Endothelial cell (in vitro differentiated cells): ENCODE measurements at regions not wholly inside any gene's neighbourhood (a gene's known extent, or its start where the extent isn't known, plus 50 kb on each side); places are given as distances from the start of the nearest gene placed in this dataset.

Experiments
- DNase-seq: peaks from one replicate; pipeline ENCODE4 v3.0.0; 2021; ENCODE audit warnings: low spot score
- H3K27ac Mint-ChIP-seq: one replicate; pipeline ENCODE4 v1.8.0; 2021; ENCODE audit warnings: mixed read lengths, inconsistent platforms; ENCODE audit not compliant: unreplicated experiment
- H3K27me3 Mint-ChIP-seq: one replicate; pipeline ENCODE4 v1.8.0; 2021; ENCODE audit warnings: mild to moderate bottlenecking, moderate library complexity, mixed read lengths, inconsistent platforms; ENCODE audit not compliant: unreplicated experiment
- H3K36me3 Mint-ChIP-seq: one replicate; pipeline ENCODE4 v1.8.0; 2021; ENCODE audit warnings: mild to moderate bottlenecking, low read depth, mixed read lengths, inconsistent platforms; ENCODE audit not compliant: unreplicated experiment
- H3K4me1 Mint-ChIP-seq: one replicate; pipeline ENCODE4 v1.8.0; 2021; ENCODE audit warnings: mild to moderate bottlenecking, mixed read lengths, inconsistent platforms; ENCODE audit not compliant: unreplicated experiment
- H3K4me3 Mint-ChIP-seq: one replicate; pipeline ENCODE4 v1.8.0; 2021; ENCODE audit warnings: mild to moderate bottlenecking, mixed read lengths, inconsistent platforms; ENCODE audit not compliant: unreplicated experiment
- H3K9me3 Mint-ChIP-seq: one replicate; pipeline ENCODE4 v1.8.0; 2021; ENCODE audit warnings: mixed read lengths, inconsistent platforms; ENCODE audit not compliant: unreplicated experiment
- CTCF ChIP-seq: fragments of 200-600 bp; sonication (generic); IDR thresholded peaks from one replicate; pipeline ENCODE4 v1.5.0; 2021; ENCODE audit warnings: antibody characterized with exemption; ENCODE audit not compliant: unreplicated experiment

- Mint-ChIP-seq H3K4me3 (no peak overlapping the region), H3K9me3 (no peaks in the 10 kb centered on the region), H3K27ac (no peak overlapping the region), H3K36me3 (no peaks in the 10 kb centered on the region), H3K4me1 (no peaks in the 10 kb centered on the region), H3K27me3 (peaks cover 3% of the 10 kb centered on the region)
- no peak for DNase-seq
- no peak for TF ChIP-seq CTCF
Observed at GRCh38 chr11:71342116-71342515, 89.7 kb upstream of the SHANK2 start.

DNA sequence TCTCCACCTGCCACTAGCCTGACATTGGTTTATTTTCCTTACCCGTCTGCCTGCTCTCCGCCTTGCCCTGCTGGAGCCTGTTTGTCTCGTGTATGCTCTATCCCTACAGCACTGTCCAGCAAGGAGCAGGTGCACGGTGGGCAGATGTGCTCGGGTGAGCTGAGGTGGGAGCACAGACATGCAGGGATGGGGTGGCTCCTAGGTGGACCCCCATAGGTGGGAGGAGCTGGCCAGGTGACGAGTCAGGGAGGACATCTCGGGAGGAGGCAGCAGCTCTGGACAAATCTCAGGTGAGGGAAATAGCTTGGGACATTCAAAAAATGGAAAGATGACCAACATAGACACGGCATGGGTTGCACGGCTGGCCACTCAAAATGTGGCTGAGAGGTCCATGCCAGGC is 89.2 kb upstream of the SHANK2 start:
- no peak for DNase-seq
- no peaks in the 10 kb centered on the region for H3K36me3 Mint-ChIP-seq
- no peak for TF ChIP-seq CTCF
- H3K27ac Mint-ChIP-seq, result no peak overlapping the region
- no peaks in the 10 kb centered on the region for H3K9me3 Mint-ChIP-seq
- peaks cover 4% of the 10 kb centered on the region for H3K27me3 Mint-ChIP-seq
- H3K4me3 Mint-ChIP-seq, result no peak overlapping the region
- H3K4me1 Mint-ChIP-seq, result no peaks in the 10 kb centered on the region

GRCh38 chr11:71341173-71341572 is 88.8 kb upstream of the SHANK2 start:
- Mint-ChIP-seq H3K36me3 (no peaks in the 10 kb centered on the region), H3K4me1 (no peaks in the 10 kb centered on the region), H3K9me3 (no peaks in the 10 kb centered on the region), H3K27ac (no peak overlapping the region), H3K27me3 (peaks cover 5% of the 10 kb centered on the region), H3K4me3 (no peak overlapping the region)
- no peak for TF ChIP-seq CTCF
- DNase-seq, result no peak

DNA sequence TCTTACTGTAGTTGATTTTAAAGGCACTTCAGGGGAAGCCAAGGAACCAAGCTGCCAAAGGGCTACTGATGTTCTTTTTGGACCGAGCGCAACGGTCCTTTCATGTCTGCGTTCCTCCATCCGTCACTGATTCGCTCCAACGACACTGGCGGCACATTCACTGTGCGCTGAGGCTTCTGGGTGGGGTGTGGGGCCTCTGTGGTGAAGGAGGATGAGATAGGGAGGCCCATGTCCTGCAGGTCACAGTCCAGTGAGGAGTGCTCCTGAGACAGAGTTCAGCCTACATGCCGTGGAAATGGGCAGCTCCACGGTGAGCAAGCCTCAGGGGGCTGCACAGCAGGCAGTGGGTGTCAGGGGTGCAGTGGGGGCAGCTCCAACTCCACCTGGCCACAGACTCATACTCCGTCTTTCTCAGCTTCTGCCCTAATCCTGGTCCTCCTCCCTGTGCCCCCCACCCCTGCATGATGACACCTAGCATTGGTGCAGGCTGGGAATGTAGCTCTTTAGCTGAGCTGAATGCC is 87.8 kb upstream of the SHANK2 start:
- DNase-seq, result no peak
- TF ChIP-seq CTCF, result no peak
- peaks cover 5% of the 10 kb centered on the region for H3K27me3 Mint-ChIP-seq
- H3K4me1 Mint-ChIP-seq, result no peaks in the 10 kb centered on the region
- H3K4me3 Mint-ChIP-seq, result no peak overlapping the region
- H3K27ac Mint-ChIP-seq, result no peak overlapping the region
- H3K36me3 Mint-ChIP-seq, result no peaks in the 10 kb centered on the region
- H3K9me3 Mint-ChIP-seq, result no peaks in the 10 kb centered on the region

- TF ChIP-seq CTCF, result no peak
- Mint-ChIP-seq H3K36me3 (no peaks in the 10 kb centered on the region), H3K27me3 (peaks cover 5% of the 10 kb centered on the region), H3K9me3 (no peaks in the 10 kb centered on the region), H3K4me1 (no peaks in the 10 kb centered on the region), H3K27ac (no peak overlapping the region), H3K4me3 (no peak overlapping the region)
- DNase-seq, result no peak
Observed at GRCh38 chr11:71339396-71339881, 87.1 kb upstream of the SHANK2 start.
